22Rv1 (cell line): ENCODE measurements at regions not wholly inside any gene's neighbourhood (a gene's known extent, or its start where the extent isn't known, plus 50 kb on each side); places are given as distances from the start of the nearest gene placed in this dataset.

Source experiments
- ZFX ChIP-seq: fragments of 450-650 bp; IDR thresholded peaks from 2 replicates; pipeline ENCODE4 v1.6.1; 2017; ENCODE audit warnings: antibody characterized with exemption, borderline replicate concordance
- TF ChIP-seq, protein P1 (sequence below): fragments of 450-650 bp; IDR thresholded peaks from 2 replicates; pipeline ENCODE4 v1.5.1; 2017; ENCODE audit warnings: mild to moderate bottlenecking

DNA sequence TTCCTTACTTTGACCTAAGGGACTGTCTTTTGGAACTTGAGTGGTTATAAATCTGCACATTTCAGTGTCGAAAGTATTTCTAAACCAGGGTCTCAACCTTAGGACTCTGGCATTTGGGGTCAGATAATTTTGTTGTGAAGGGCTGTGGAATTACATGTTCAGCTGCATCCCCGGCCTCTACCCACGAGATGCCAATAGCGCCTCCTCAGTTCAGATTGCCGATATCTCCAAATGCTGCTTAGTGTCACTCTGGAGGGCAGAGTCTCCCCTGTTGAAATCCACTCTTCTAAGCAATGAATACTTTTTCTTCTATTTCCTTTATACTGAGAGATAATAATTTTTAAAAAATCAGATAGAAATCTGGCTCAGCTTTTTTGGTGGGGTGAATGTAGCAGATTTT, 379.4 kb upstream of the RGS6 start:
- TF ChIP-seq, protein P1, sequence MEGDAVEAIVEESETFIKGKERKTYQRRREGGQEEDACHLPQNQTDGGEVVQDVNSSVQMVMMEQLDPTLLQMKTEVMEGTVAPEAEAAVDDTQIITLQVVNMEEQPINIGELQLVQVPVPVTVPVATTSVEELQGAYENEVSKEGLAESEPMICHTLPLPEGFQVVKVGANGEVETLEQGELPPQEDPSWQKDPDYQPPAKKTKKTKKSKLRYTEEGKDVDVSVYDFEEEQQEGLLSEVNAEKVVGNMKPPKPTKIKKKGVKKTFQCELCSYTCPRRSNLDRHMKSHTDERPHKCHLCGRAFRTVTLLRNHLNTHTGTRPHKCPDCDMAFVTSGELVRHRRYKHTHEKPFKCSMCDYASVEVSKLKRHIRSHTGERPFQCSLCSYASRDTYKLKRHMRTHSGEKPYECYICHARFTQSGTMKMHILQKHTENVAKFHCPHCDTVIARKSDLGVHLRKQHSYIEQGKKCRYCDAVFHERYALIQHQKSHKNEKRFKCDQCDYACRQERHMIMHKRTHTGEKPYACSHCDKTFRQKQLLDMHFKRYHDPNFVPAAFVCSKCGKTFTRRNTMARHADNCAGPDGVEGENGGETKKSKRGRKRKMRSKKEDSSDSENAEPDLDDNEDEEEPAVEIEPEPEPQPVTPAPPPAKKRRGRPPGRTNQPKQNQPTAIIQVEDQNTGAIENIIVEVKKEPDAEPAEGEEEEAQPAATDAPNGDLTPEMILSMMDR, result no peak
- no peak for TF ChIP-seq ZFX
